IMR-90 (cell line): ENCODE measurements at regions not wholly inside any gene's neighbourhood (a gene's known extent, or its start where the extent isn't known, plus 50 kb on each side); places are given as distances from the start of the nearest gene placed in this dataset.

Source experiments
- BHLHE40 ChIP-seq: fragments of 150-350 bp; IDR thresholded peaks from 2 replicates; pipeline ENCODE4 v1.6.1; 2016; ENCODE audit warnings: mild to moderate bottlenecking, low read depth, low read length
- CEBPB ChIP-seq: IDR thresholded peaks from 2 replicates; pipeline ENCODE4 v1.6.1; 2012; ENCODE audit warnings: low read depth, low read length, improper control_type of control experiment
- CTCF ChIP-seq: conservative IDR thresholded peaks from 2 replicates; pipeline ENCODE4 v1.5.1; 2012; ENCODE audit warnings: mild to moderate bottlenecking, low read depth, low read length, improper control_type of control experiment
- ELK1 ChIP-seq: fragments of 150-350 bp; IDR thresholded peaks from 2 replicates; pipeline ENCODE4 v1.6.1; 2016; ENCODE audit warnings: low read depth, mild to moderate bottlenecking, low read length, moderate library complexity, borderline replicate concordance
- MAFK ChIP-seq: IDR thresholded peaks from 2 replicates; pipeline ENCODE4 v1.6.1; 2012; ENCODE audit warnings: low read depth, low read length, improper control_type of control experiment
- MAZ ChIP-seq: IDR thresholded peaks from 2 replicates; pipeline ENCODE4 v1.6.1; 2012; ENCODE audit warnings: low read depth, mild to moderate bottlenecking, low read length, improper control_type of control experiment, moderate library complexity, borderline replicate concordance
- POLR2A ChIP-seq: IDR thresholded peaks from 2 replicates; pipeline ENCODE4 v1.6.1; 2012; ENCODE audit warnings: mild to moderate bottlenecking, low read depth, low read length
- RCOR1 ChIP-seq: IDR thresholded peaks from 2 replicates; pipeline ENCODE4 v1.6.1; 2012; ENCODE audit warnings: mild to moderate bottlenecking, low read length, improper control_type of control experiment; ENCODE audit not compliant: insufficient replicate concordance

- TF ChIP-seq CTCF (no peak), BHLHE40 (no peak), POLR2A (no peak), RCOR1 (no peak), MAFK (no peak), CEBPB (peak; percentile 54; the same call in 1 of the 2 replicates), MAZ (no peak), ELK1 (no peak)
Measured at GRCh38 chr16:47847220-47847970, 308.4 kb downstream of the ABCC12 start.
